HG03469 (cell line): ENCODE measurements at regions not wholly inside any gene's neighbourhood (a gene's known extent, or its start where the extent isn't known, plus 50 kb on each side); places are given as distances from the start of the nearest gene placed in this dataset.
"Not testable (repeated sequence)": the region's sequence is repeated elsewhere in the genome, so short reads cannot be mapped to it uniquely, and the experiment has no call there.

Source experiments
- ATAC-seq: cut with Tn5 transposase; IDR thresholded peaks from one replicate; pipeline ENCODE4 v1.9.1; 2021; ENCODE audit warnings: mild to moderate bottlenecking, moderate library complexity, moderate number of reproducible peaks; ENCODE audit not compliant: unreplicated experiment

- ATAC-seq = no peak
Observed at GRCh38 chrX:42290608-42291007, 367.3 kb upstream of the CASK start.

GRCh38 chrX:42289492-42290385 lies 366.4 kb upstream of the CASK start:
- ATAC-seq = no peak

GRCh38 chrX:42285681-42286080 lies 362.3 kb upstream of the CASK start:
- not testable (repeated sequence) for ATAC-seq

- ATAC-seq = no peak
Observed at GRCh38 chrX:42276982-42277690, 353.8 kb upstream of the CASK start.

GRCh38 chrX:42274151-42274550 lies 350.8 kb upstream of the CASK start:
- ATAC-seq = no peak

- ATAC-seq = no peak
Observed at GRCh38 chrX:42273387-42273786, 350.0 kb upstream of the CASK start.

GRCh38 chrX:42269186-42269585 lies 345.8 kb upstream of the CASK start:
- ATAC-seq = no peak

GRCh38 chrX:42260854-42261253 lies 337.5 kb upstream of the CASK start:
- no peak for ATAC-seq

- no peak for ATAC-seq
Observed at GRCh38 chrX:42248226-42248625, 324.9 kb upstream of the CASK start.

- no peak for ATAC-seq
Observed at GRCh38 chrX:42247241-42247640, 323.9 kb upstream of the CASK start.

- ATAC-seq = no peak
Observed at GRCh38 chrX:42246814-42247213, 323.5 kb upstream of the CASK start.

- no peak for ATAC-seq
Observed at GRCh38 chrX:42242004-42242403, 318.6 kb upstream of the CASK start.

GRCh38 chrX:42241421-42241820 lies 318.1 kb upstream of the CASK start:
- ATAC-seq = no peak

GRCh38 chrX:42237956-42238355 lies 314.6 kb upstream of the CASK start:
- no peak for ATAC-seq

- no peak for ATAC-seq
Observed at GRCh38 chrX:42229533-42229932, 306.2 kb upstream of the CASK start.

GRCh38 chrX:42220666-42221065 lies 297.3 kb upstream of the CASK start:
- ATAC-seq = no peak

- ATAC-seq = no peak
Observed at GRCh38 chrX:42220083-42220482, 296.7 kb upstream of the CASK start.

GRCh38 chrX:42219231-42219630 lies 295.9 kb upstream of the CASK start:
- no peak for ATAC-seq

GRCh38 chrX:42195506-42195905 lies 272.2 kb upstream of the CASK start:
- ATAC-seq = no peak

GRCh38 chrX:42189576-42189975 lies 266.2 kb upstream of the CASK start:
- ATAC-seq = no peak

GRCh38 chrX:42188730-42189129 lies 265.4 kb upstream of the CASK start:
- ATAC-seq = no peak

- no peak for ATAC-seq
Observed at GRCh38 chrX:42176789-42177188, 253.4 kb upstream of the CASK start.
